ENCODE measurements at regions not wholly inside any gene's neighbourhood (a gene's known extent, or its start where the extent isn't known, plus 50 kb on each side); places are given as distances from the start of the nearest gene placed in this dataset.

DNA sequence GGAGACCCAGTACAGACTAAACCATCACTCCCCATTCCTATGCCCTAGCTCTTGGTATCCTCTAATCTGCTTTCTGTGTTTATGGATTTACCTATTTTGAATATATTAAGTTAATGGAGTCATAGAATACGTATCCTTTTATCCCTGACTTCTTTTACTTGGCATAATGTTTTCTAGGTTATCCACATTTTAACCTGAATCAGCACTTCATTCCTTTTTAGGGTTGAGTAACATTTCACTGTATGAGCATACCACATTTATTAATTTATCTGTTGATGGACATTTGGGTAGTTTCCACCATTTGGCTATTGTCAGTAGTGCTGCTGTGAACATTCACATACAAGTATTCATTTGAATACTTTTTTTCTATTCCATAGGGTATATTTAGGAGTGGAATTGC lies 157.3 kb upstream of the CTNNA2 start:
- H3K4me1 ChIP-seq = no peaks in the 10 kb centered on the region
- no peak for TF ChIP-seq POLR2A (IDR thresholded peaks at IDR 0.05)
- TF ChIP-seq POLR2AphosphoS5 (IDR thresholded peaks at IDR 0.05) = no peak
- TF ChIP-seq EP300 (IDR thresholded peaks at IDR 0.05) = no peak
- TF ChIP-seq, protein P1, sequence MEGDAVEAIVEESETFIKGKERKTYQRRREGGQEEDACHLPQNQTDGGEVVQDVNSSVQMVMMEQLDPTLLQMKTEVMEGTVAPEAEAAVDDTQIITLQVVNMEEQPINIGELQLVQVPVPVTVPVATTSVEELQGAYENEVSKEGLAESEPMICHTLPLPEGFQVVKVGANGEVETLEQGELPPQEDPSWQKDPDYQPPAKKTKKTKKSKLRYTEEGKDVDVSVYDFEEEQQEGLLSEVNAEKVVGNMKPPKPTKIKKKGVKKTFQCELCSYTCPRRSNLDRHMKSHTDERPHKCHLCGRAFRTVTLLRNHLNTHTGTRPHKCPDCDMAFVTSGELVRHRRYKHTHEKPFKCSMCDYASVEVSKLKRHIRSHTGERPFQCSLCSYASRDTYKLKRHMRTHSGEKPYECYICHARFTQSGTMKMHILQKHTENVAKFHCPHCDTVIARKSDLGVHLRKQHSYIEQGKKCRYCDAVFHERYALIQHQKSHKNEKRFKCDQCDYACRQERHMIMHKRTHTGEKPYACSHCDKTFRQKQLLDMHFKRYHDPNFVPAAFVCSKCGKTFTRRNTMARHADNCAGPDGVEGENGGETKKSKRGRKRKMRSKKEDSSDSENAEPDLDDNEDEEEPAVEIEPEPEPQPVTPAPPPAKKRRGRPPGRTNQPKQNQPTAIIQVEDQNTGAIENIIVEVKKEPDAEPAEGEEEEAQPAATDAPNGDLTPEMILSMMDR (IDR thresholded peaks at IDR 0.05) = no peak

DNA sequence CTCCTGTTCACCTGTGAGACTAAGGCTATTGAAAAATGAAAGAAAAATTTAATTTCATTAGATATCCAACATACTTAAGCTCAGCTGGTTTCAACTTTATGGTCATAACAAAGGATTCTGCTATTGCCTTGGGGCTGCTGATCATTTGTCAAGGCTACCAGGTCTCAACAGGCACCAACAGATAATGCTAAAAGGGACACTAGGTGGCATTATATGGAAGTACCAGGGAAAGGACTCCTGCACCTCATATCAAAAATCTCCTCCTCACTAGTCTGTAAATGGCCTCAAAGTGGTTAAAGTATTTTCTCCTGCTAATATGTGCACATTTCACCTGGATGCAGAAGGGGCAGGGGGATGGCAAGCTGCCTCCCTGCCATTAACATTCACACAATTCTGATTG lies 167.9 kb upstream of the REG3A start:
- TF ChIP-seq, protein P1 (IDR thresholded peaks at IDR 0.05) = no peak
- no peak for TF ChIP-seq POLR2AphosphoS5 (IDR thresholded peaks at IDR 0.05)
- TF ChIP-seq POLR2A (IDR thresholded peaks at IDR 0.05) = no peak
- no peak for TF ChIP-seq EP300 (IDR thresholded peaks at IDR 0.05)
- no peak for DNase-seq (ENCODE audit: low spot score in 2 of 2)
- no peaks in the 10 kb centered on the region for H3K27me3 ChIP-seq
- H3K4me1 ChIP-seq = no peaks in the 10 kb centered on the region
- H3K9me3 ChIP-seq = no peaks in the 10 kb centered on the region
- no peaks in the 10 kb centered on the region for H3K36me3 ChIP-seq
- no peak overlapping the region for H3K4me3 ChIP-seq
- no peak overlapping the region for H3K27ac ChIP-seq

More for the DNA sequence above, 157.3 kb upstream of the CTNNA2 start:
- no peaks in the 10 kb centered on the region for H3K36me3 ChIP-seq
- no peaks in the 10 kb centered on the region for H3K27me3 ChIP-seq
- no peak overlapping the region for H3K4me3 ChIP-seq
- DNase-seq (ENCODE audit: low spot score in 2 of 2) = no peak
- peaks cover 13% of the 10 kb centered on the region for H3K9me3 ChIP-seq
- WGBS = 37% methylated on average over 1 of the region's 1 CpG
- no peak overlapping the region for H3K27ac ChIP-seq

DNA sequence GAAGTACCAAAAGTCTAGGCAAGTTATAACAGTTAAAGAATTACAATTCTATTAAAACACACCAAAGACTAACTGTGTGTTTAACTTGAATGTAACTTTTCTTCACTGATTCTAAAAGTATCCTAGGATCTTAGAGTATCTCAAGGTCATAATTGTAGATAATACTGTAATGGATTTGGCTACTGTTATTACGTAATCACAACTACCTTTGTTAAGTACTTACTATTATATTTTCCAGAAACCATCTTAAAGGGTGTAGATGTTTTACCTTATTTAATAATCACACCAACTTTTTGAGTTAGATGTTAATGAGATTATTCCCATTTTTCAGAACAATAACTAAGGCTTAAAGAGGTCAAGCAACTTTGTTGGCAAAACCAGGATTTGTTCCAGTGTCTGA lies 161.3 kb upstream of the REG3A start:
- WGBS = 86% methylated on average over 1 of the region's 1 CpG
- no peaks in the 10 kb centered on the region for H3K4me1 ChIP-seq
- H3K4me3 ChIP-seq = no peak overlapping the region
- no peak overlapping the region for H3K27ac ChIP-seq
- no peaks in the 10 kb centered on the region for H3K9me3 ChIP-seq
- no peaks in the 10 kb centered on the region for H3K27me3 ChIP-seq
- no peaks in the 10 kb centered on the region for H3K36me3 ChIP-seq
- no peak for TF ChIP-seq EP300 (IDR thresholded peaks at IDR 0.05)
- no peak for TF ChIP-seq POLR2A (IDR thresholded peaks at IDR 0.05)
- TF ChIP-seq, protein P1 (IDR thresholded peaks at IDR 0.05) = no peak
- no peak for TF ChIP-seq POLR2AphosphoS5 (IDR thresholded peaks at IDR 0.05)
- no peak for DNase-seq (ENCODE audit: low spot score in 2 of 2)

DNA sequence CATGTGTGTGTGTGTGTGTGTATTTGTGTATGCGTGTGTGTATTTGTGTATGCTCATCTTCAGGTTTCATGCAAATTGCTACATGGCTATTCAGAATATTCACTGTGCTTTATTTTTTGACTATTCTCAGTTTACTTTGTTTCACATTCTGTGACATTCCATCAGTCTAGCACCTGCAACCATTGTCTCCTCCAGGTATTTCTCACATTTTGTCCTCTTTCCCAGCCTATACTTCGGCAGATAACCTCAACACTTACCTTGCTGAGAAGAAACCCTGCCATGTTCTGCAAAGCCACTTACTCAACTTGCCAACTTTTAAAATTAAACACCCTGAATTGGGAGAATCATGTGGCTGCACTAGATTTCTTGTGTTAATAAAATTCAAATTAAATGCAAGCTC lies 135.4 kb upstream of the REG3A start:
- WGBS = 85% methylated on average over 2 of the region's 2 CpGs

DNA sequence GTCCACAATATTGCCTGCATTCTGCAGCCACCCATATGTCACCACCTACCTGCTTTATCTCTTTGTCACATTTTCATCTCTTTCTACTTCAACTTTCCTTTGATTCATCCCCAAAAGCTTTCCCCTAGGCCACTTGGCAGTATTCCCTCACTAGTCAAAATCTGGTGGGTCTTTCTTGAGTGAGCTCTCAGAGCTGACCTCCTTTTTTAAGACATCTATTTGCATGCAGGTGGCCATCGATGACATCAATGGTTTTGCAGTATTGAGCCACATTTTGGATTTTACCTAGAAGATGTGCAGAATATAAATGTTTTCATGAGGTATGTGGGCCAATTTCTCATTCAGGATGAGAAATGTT lies 133.4 kb upstream of the REG3A start:
- no peak overlapping the region for H3K4me3 ChIP-seq
- H3K9me3 ChIP-seq = peaks cover 3% of the 10 kb centered on the region
- no peak for DNase-seq (ENCODE audit: low spot score in 2 of 2)
- no peaks in the 10 kb centered on the region for H3K4me1 ChIP-seq
- H3K27me3 ChIP-seq = no peaks in the 10 kb centered on the region
- H3K27ac ChIP-seq = no peak overlapping the region
- whole genome bisulfite sequencing = 91% methylated on average over 1 of the region's 1 CpG
- no peaks in the 10 kb centered on the region for H3K36me3 ChIP-seq
- TF ChIP-seq EP300 (IDR thresholded peaks at IDR 0.05) (no peak), POLR2A (IDR thresholded peaks at IDR 0.05) (no peak), POLR2AphosphoS5 (IDR thresholded peaks at IDR 0.05) (no peak)
- TF ChIP-seq, protein P1 (IDR thresholded peaks at IDR 0.05) = no peak

More for the DNA sequence above, 135.4 kb upstream of the REG3A start:
- no peaks in the 10 kb centered on the region for H3K36me3 ChIP-seq
- TF ChIP-seq POLR2AphosphoS5 (IDR thresholded peaks at IDR 0.05) (no peak), EP300 (IDR thresholded peaks at IDR 0.05) (no peak)
- H3K9me3 ChIP-seq = peaks cover 5% of the 10 kb centered on the region
- H3K4me1 ChIP-seq = no peaks in the 10 kb centered on the region
- no peak overlapping the region for H3K27ac ChIP-seq
- H3K27me3 ChIP-seq = no peaks in the 10 kb centered on the region
- no peak for DNase-seq (ENCODE audit: low spot score in 2 of 2)
- H3K4me3 ChIP-seq = no peak overlapping the region

DNA sequence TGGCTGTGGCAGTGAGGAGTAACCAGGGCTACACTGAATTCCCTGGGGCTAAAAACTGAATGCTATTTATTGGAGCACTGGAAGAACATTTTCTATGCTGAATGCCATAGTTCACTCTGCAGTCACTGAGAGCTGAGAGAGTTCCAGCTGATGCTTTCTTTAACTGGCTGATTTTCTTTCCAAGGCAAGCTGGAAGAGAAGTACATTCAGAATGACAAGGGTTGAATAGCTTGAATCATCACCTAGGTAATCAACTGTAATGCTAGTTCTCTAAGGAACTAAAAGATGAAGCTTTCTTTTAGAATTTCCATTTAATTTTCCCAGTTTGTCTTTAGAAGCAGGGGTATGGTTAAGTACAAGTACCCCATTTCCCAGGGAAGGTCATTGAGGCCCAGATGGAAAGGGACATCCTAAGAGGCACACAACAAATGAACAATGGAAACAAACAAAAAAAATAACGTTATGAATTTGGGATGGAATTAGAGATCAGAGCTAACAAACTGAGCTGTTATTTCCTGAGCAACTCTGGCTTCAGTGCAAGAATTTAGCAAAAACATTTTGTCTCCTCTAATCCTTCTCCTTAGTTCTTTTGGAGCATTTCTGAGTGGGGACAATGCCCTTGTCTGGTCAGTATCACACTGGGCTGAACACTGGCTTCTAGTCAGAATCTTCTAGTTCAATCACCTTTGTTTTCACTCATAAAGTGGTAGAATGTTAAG lies 132.8 kb upstream of the REG3A start:
- H3K27ac ChIP-seq = no peak overlapping the region
- H3K4me3 ChIP-seq = no peak overlapping the region
- H3K27me3 ChIP-seq = no peaks in the 10 kb centered on the region
- no peak for DNase-seq (ENCODE audit: low spot score in 2 of 2)
- H3K9me3 ChIP-seq = no peaks in the 10 kb centered on the region
- no peaks in the 10 kb centered on the region for H3K4me1 ChIP-seq
- no peak for TF ChIP-seq POLR2A (IDR thresholded peaks at IDR 0.05)
- TF ChIP-seq POLR2AphosphoS5 (IDR thresholded peaks at IDR 0.05) = no peak
- TF ChIP-seq, protein P1 (IDR thresholded peaks at IDR 0.05) = no peak
- TF ChIP-seq EP300 (IDR thresholded peaks at IDR 0.05) = no peak
- WGBS = 33% methylated on average over 1 of the region's 1 CpG
- no peaks in the 10 kb centered on the region for H3K36me3 ChIP-seq

Measured in suprapubic skin (tissue), 4 donors.